ENCODE measurements at regions not wholly inside any gene's neighbourhood (a gene's known extent, or its start where the extent isn't known, plus 50 kb on each side); places are given as distances from the start of the nearest gene placed in this dataset.

DNA sequence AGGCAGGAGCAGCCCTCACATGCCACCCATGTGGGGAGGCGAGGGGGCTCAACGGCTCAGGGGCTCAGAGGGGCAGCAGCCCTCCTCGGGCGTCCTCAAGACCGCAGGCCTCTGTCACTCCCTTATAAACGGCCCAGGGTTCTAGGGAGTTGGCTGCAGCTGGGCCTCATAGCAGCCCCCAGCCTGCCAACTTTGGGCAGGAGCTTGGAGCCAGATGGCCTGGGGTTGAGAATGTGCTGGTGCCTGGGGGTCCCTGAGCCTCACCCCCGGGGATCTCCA lies 51.0 kb upstream of the RNU6ATAC start:
- no peak for TF ChIP-seq POLR2A (IDR thresholded peaks at IDR 0.05; ENCODE audit: low read depth, low read length)
- TF ChIP-seq POLR2AphosphoS5 (IDR thresholded peaks at IDR 0.05; ENCODE audit: low read depth, low read length): no peak
- TF ChIP-seq TAF1 (IDR thresholded peaks at IDR 0.05; ENCODE audit: borderline replicate concordance, low read depth, low read length): no peak
